CD4-positive, alpha-beta T cell treated with Interleukin-17A for 1 hour (primary cell): ENCODE measurements at regions not wholly inside any gene's neighbourhood (a gene's known extent, or its start where the extent isn't known, plus 50 kb on each side); places are given as distances from the start of the nearest gene placed in this dataset.
A peak's percentile ranks its signal among the peaks of the same experiment; 100 is the strongest.
"Not testable (repeated sequence)": the region's sequence is repeated elsewhere in the genome, so short reads cannot be mapped to it uniquely, and the experiment has no call there.

ENCODE experiments used
- DNase-seq: peaks from one replicate; pipeline ENCODE4 v3.0.0-alpha.2; 2020

DNA sequence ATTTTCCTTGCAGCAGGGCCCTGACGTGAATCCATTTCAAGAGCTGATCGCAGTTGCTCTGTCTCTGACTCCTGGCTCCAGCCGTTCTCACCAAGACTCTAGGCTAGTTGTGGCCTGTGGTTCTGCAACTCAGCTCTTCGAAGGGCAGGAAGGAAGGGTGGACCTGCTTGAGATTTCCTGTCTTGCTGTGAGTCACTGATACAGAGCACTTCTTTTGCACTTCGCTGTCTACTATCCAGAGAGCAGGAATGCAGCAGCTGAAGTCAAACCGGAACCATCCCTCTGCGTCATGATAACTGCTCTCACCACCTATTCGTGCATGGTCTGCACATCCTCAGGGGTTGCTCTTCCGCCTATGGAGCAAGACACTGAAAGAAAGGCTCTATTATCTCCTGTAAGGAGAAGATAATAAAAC, 59.7 kb downstream of the RAP2B start:
- DNase-seq, result peak; percentile 93

DNA sequence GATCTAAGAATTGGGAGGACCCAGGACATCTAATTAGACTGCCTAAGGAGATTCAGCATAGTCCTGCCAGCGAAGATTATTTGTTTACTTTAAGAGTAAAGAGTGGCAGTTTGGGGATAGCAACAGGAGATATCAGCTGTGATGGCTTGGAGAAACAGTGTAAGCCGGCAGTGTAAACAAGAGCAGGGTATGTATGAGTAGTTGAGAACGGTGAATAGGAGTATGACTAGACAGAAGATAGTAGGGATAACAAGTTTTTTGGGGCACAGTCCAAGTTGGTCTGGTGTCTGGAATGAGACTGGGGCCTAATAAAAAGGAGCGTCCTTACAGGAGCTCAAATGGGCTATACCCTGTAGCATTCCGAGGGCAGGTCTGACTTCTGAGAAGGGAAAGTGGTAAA, 64.9 kb downstream of the RAP2B start:
- DNase-seq, result not testable (repeated sequence)

DNA sequence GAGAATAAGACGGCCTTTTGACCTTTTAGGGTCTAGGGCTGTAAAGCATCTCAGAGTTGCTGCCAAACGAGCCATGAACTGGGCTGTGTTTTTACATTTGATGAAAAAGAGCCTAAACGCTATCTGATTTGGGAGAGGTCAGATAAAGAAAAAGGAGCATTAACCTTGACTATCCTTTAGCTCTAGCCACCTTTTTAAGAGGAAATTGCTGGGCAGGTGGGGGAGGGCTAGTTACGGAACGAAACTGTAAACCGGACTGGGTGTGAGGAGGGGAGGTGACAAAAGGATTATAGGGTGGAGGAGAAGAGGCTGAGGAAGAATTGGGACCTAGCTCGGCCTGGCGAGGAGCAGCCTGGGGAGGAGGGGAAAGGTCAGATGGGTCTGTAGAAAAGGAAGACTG, 68.4 kb downstream of the RAP2B start:
- not testable (repeated sequence) for DNase-seq

DNA sequence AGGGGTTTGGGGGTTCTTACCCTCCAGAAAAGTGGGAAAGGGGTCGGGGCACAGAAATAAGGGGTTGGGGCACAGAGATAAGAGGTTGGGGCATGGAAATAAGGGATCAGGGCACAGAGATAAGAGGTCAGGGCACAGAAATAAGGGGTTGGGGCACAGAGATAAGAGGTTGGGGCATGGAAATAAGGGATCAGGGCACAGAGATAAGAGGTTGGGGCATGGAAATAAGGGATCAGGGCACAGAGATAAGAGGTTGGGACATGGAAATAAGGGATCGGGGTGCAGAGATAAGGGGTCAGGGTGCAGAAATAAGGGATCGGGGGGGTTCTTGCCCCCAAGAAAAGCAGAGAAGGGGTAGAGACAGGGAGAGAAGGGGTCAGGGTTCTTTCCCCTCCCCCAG, 69.2 kb downstream of the RAP2B start:
- DNase-seq, result not testable (repeated sequence)

DNA sequence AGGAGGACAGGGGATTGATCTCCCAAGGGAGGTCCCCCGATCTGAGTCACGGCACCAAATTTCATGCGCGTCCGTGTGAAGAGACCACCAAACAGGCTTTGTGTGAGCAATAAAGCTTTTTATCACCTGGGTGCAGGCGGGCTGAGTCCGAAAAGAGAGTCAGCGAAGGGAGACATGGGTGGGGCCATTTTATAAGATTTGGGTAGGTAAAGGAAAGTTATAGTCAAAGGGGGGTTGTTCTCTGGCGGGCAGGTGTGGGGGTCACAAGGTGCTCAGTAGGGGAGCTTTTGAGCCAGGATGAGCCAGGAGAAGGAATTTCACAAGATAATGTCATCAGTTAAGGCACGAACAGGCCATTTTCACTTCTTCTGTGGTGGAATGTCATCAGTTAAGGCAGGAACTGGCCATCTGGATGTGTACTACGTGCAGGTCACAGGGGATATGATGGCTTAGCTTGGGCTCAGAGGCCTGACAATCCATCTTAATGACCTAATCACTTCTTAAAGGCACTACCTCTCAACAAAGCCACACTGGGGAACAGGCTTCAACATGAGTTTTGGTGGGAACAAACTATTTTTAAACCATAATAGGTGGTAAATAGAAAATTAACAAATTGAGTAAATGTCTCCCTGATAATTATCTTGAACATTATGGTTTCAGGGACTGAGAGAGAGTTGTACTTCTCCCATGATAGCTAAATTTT, 70.2 kb downstream of the RAP2B start:
- not testable (repeated sequence) for DNase-seq

DNA sequence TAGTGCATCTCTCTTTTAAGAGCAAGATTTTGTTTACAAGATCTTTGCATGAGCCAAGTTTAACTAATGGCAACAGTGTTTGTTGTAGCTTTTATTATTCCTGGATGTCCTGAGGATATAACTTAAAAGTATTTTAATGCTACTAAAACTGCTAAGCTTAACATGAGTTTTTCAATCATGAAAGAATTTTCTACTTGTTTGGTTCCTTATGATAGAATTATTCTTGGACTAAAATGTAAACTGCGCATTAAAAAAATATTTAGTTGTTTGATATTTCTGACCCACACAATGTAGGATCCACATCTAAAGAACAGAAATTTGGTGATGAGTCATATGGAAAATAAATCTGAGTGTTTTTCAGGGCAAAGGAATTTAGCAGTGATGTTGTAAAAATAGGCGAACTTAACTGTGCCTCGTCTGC, 70.8 kb downstream of the RAP2B start:
- DNase-seq, result no peak

DNA sequence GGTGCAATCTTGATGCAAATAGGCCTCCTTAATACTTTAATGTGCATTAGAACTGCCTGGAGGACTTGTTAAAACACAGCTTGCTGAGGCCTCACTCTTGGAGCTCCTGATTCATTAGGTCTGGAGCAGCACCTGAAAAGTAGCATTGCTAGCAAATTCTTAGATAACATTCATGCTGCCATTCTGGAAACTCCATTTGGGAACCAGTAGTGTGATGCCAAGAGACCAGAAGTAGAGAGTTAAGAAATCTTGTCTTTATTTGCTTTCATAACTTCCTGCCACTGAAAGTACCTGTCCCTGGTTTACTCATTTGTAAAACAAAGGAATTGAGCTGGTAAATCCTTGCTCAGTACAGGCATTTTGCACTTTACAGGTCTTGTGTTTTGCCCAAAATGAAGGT, 72.0 kb downstream of the RAP2B start:
- DNase-seq, result no peak

DNA sequence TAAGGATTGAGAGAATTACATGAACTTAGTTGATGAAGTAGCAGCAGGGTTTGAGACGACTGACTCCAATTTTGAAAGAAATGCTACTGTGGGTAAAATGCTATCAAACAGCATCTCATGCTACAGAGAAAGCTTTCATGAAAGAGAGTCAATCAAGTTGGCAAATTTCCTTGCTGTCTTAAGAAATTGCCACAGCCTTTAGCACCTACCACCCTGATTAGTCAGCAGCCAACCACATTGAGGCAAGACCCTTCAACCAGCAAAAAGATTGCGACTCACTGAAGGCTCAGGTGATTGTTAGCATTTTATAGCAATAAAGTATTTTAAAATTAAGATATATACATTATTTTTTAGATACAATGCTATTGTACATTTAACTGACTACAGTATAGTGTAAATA, 80.9 kb downstream of the RAP2B start:
- peak; percentile 46 for DNase-seq

DNA sequence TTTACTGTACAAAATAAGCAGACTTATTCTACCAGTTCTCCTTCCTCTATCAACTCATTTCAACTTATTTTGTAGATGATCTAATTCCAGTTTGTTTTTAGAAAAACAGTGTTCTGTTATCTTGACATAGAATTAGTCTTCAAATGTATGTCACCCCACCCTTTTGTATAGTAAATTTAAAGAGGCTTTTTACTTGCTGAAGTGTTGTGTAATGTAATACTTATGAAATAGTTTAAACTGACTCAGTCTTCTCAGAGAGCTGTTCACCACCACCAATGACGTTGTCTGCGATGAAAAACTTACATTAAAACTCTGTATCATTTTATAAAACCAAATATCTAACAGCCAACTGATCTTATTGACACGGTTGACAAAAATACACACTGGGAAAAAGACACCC, 82.9 kb downstream of the RAP2B start:
- no peak for DNase-seq

DNA sequence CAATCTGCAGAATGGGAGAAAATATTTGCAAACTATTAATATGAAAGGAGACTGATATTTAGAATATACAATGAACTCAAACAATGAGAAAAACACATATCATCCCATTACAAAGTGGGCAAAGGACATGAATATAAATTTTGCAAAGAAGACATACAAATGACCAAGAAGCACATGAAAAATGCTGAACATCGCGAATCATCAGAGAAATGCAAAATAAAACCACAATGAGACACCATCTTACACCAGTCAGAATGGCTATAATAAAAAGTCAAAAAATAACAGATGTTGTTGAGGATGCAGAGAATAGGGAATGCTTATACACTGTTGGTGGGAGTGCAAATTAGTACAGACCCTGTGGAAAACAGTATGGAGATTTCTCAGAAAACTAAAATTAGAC, 83.6 kb downstream of the RAP2B start:
- DNase-seq, result no peak

DNA sequence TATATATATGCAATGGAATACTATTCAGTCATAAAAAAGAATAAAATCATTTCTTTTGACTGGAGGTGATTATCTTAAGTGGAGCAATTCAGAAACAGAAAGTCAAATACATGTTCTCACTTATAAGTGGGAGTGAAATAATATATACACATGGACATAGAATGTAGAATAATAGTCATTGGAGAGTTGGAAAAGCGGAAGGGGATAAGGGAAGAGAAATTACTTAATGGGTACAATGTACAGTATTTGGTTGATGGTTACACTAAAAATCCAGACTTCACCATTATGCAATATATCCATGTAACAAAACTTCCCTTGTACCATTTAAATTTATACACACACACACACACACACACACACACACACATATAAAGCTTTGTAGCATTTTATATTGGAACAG, 84.3 kb downstream of the RAP2B start:
- no peak for DNase-seq

DNA sequence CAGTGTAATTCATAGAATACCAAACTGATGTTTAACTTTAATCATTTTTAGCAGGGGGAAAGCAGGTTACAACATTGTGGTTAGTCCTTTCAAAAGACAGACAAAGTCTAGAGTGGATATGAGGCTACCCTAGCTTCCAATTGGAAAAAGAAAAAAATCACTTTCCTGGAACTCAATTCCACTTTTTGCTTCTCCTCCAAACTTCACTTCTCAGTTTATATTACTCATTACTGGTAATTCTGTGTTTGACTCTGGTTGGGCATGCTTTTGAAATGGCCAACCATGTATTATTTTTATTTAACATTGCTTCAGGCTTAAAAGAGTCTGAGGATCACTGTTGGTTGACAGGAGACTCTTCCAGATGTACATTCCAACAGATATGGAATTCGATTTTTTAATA, 84.8 kb downstream of the RAP2B start:
- no peak for DNase-seq

DNA sequence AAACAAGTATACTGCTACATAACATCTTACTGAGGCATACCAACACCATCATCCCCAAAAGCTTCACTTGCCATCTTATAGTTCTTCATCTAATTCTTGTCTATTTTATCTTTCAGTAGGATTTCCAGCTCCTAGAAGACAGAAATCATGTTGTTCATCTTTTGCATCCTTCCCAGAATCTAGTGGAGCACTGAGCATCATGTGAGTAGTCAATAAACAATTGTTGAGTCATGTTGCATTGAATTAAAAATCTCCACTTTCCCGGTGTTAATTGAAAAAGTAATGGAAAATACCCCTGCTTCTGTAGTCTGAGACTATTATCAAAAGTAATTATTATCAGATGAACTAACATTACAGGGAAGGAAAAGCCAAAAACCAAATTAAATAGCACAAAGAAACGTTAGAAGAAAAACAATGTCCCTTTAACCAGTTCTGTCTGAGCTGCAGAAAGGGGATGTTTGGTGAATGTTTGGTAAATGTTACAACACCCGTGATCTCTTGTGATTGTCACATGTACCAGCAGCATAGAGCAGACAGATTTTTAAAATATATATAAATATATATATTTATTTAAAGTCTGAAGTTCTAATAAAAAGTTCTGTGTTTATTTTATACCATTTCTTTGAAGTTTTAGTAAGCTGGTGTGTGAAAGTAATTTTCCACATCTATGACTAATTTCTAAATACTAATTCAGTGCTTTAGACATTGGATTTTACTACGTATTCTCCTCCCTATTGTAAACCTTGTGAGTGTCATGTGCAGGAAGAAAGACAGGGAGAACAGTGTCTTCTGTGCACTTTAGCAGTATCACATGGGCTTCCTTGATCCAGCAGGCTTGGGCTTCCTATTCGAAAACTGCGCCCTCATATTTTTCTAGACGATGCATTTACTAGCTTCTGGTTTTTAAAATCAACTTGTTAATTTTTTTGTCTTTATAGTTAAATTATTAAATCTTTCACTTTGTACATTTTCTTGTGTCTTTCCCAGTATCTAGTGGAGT, 85.6 kb downstream of the RAP2B start:
- no peak for DNase-seq

DNA sequence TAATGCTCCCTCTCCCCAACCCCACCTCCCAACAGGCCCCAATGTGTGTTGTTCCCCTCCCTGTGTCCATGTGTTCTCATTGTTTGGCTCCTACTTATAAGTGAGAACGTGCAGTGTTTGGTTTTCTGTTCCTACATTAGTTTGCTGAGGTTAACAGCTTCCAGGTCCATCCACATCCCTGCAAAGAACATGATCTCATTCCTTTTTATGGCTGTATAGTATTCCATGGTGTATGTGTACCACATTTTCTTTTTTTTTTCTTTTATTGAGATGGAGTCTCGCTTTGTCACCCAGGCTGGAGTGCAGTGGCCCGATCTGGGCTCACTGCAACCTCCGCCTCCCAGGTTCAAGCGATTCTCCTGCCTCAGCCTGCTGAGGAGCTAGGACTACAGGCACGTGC, 86.8 kb downstream of the RAP2B start:
- DNase-seq, result not testable (repeated sequence)

DNA sequence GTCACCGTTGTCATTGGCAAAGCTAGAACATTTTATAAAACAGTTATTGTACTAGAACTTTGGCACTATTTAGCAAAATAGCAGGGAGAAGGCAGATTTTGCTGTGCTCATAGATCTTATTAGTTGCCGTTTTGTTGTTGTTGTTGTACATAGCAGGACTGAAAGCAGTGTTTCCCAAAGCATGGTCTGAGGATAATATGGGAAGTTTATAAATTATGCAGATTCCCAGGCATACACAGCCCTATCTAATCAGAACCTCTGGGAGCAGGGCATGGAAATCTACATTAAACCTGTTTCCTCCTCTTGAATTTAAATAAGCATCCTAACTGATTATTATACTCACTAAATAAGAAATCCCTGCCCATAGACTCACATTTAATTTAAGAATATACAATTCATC, 87.9 kb downstream of the RAP2B start:
- DNase-seq, result no peak

DNA sequence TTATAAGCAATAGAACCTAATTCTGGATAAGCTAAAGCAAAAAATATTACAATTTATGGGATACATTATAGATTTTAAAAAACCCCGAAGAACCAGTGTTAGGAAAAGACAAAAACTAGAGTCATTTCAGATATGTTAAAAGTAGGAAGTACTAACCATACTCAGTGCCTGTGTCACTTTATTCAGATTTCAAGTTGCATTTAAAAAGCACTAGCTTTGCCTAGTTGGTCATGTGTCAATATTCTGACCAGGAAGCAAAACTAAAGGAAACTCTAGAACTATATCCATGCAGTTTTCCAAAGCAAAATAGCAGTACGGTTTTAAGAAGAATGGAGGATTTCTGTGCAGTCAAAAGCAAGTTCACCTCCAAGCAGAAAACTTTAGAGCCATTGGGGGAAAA, 88.4 kb downstream of the RAP2B start:
- no peak for DNase-seq

DNA sequence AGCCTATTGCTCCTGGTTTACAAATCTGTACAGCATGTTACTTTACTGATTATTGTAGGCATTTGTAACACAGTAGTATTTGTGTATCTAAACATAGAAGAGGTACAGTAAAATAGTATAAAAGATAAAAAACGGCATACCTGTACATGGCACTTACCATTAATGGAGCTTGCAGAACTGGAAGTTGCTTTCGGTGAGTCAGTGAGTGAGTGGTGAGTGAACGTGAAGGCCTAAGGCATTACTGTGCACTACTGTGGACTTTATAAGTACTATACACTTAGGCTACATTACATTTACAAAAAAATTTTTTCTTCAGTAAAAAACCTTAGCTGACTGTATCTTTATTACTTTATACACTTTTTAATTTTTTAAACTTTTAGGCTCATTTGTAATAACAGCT, 90.9 kb downstream of the RAP2B start:
- DNase-seq, result no peak

DNA sequence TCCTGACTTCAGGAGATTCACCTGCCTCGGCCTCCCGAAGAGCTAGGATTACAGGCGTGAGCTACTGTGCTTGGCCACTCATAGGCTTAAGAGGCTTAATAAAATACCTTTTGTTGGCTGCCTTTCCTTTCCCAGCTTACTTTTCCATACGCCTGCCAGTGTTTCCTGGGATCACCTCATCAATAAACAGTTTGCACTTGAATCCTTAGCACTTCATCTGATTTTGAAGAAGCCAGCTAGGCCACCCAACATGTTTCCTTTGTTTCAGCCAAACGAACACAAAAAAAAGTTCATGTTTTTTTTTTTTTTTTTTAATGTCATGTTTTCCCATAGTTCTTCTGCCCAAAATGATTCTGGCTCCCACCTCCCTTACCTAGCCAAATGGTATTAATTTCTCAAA, 92.3 kb downstream of the RAP2B start:
- no peak for DNase-seq

DNA sequence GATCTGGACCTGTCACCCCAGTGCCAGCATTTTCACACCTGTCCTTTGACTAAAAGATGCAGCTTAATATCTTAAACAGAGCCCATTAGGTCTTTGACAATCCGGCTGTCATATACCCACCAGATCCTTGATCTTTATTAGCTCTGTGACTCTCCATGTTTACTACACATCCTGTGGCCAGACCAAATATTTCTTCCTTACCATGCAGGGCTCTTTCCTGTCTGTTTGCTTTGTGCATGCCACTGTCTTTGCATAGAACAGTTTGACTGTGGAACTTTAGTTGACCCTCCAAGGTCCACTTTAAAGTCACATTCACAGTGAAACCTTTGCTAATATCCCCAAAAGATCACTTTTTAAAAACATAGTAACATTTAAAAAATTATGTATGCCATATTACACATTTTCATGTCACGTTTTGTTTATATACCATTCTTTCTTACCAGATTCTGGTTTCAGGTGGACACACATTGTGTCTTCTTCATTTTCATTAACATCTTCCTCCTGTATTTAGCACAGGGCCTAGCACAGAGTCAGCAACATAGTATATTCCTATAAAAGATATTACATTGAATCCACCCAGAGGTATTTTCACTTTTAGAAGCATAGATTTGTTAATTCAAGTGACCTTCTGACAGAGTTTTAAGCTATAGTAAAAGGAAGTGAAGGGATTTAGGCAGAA, 95.8 kb downstream of the RAP2B start:
- DNase-seq, result no peak

DNA sequence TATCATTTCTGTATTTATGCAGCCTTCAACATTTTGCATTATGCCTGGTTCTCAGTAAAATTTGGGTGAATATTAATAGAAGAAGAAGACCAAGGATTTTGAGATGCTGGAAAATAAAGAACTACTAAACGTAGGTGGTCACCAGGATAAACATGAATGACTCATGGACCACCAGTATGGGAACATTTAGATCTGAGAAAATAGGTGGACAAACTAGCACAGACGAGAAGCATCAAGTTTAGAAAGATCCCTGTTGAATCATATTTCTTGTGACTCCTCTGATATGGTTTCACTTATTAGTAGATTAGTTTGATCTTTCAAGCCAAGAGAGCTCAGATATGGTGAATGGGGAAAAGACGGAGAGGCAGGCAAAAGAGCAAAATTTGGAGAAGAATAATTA, 97.9 kb downstream of the RAP2B start:
- DNase-seq, result no peak

DNA sequence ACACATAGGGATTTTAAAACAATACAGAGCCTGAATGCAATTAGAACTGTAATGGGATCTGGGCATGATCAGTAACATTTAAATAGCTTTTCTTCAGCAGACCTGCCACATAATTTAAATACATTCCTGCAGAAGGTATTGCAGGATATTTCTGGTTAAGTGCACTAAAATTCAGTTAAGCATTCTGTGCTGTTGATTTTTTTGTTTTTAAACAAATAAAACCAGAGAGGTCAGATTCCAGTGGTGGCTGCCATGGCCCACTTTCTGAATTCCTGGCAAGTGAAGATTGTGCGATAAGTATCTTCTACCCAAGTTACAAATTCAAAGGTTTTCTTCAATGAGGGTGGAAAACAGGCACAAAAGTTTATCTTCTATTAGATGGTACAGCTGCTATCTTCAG, 98.7 kb downstream of the RAP2B start:
- no peak for DNase-seq

DNA sequence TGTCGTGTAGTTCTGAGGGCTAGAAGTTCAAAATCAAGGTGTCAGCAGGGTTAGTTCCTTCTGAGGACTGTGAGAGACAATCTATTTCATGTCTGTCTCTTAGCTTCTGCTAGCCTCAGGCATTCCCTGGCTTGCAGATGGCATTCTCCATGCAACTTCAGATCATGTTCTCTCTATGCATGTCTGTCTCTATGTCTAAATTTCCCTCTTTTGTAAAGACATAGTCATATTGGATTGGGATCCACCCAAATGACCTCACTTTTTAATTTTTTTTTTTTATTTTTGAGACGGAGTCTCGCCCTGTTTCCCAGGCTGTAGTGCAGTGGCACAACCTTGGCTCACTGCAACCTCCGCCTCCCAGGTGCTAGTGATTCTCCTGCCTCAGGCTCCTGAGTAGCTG, 104.6 kb downstream of the RAP2B start:
- DNase-seq, result no peak

DNA sequence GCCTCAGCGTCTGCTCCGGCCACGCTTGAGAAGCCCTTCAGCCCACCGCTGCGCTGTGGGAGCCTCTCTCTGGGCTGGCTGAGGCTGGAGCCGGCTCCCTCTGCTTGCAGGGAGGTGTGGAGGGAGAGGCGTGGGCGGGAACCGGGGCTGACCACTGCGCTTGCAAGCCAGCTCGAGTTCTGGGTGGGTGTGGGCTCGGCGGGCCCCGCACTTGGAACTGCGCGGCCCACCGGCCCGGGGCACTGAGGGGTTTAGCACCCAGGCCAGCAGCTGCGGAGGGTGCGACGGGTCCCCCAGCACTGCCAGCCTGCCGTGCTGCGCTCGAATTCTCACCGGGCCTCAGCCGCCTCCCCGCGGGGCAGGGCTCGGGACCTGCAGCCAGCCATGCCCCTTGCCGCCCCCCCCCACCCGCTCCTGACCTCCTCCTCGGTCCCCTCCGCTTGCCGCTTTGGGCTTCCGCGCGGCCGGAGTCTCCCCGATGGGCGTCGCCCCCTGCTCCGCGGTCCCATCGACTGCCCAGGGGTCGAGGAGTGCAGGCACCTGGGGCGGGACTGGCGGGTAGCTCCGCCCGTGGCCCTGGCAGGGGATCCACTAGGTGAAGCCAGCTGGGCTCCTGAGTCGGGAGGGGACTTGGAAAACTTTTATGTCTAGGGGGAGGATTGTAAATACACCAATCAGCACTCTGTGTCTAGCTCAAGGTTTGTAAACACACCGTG, 106.7 kb downstream of the RAP2B start:
- DNase-seq, result no peak
